Right ventricle myocardium inferior (tissue), 1 donor: ENCODE measurements at regions not wholly inside any gene's neighbourhood (a gene's known extent, or its start where the extent isn't known, plus 50 kb on each side); places are given as distances from the start of the nearest gene placed in this dataset.
A peak's percentile ranks its signal among the peaks of the same experiment; 100 is the strongest.
"Not testable (repeated sequence)": the region's sequence is repeated elsewhere in the genome, so short reads cannot be mapped to it uniquely, and the experiment has no call there.

Source experiments
- ATAC-seq: fragments of 200-7000 bp; cut with Tn5 transposase; one replicate; pipeline ENCODE4 v1.9.1; 2020; ENCODE audit warnings: mild to moderate bottlenecking, moderate library complexity
- DNase-seq: peaks from one replicate; pipeline ENCODE4 v3.0.0; 2021; ENCODE audit errors: missing footprints
- intact Hi-C: fragments of 100-400 bp; cut with DNase I; formaldehyde crosslinking; loops from one replicate; pipeline ENCODE4 v1.11.0; 2022
- donor health status: DM: no; HTN: yes; CAD: no; lungs with severe emphysema.

GRCh38 chr2:38486213-38487026, 109.3 kb upstream of the ATL2 start:
- ATAC-seq, result no peak
- intact Hi-C loops, result no loop called here
- DNase-seq, result no peak

GRCh38 chr2:38485734-38486133, 108.7 kb upstream of the ATL2 start:
- intact Hi-C loops, result no loop called here
- no peak for ATAC-seq
- no peak for DNase-seq

DNA sequence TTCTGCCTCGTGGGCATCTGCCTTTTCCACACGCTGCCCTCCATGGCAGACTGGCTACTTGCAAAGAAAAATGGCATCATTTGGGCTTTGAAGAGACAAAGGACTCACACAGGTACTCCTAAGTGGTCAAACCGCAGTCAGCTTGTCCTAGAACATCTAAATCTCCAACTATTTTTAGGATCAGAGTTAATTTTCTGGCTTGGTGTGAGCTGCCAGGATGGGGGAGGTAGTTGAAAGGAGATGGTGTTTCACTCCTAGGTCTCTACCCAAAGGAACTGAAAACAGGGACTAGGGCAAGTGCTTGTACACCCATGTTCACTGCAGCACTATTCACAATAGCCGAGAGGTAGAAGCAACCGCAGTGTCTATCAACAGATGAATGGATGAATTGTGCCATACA, 107.9 kb upstream of the ATL2 start:
- intact Hi-C loops, result no loop called here
- no peak for ATAC-seq

GRCh38 chr2:38483776-38484501, 106.9 kb upstream of the ATL2 start:
- intact Hi-C loops, result no loop called here
- DNase-seq, result no peak

More for the DNA sequence above, 107.9 kb upstream of the ATL2 start:
- no peak for DNase-seq

GRCh38 chr2:38482710-38483109, 105.6 kb upstream of the ATL2 start:
- intact Hi-C loops, ATAC-seq, DNase-seq: not testable (repeated sequence)

More at GRCh38 chr2:38483776-38484501, 106.9 kb upstream of the ATL2 start:
- no peak for ATAC-seq

DNA sequence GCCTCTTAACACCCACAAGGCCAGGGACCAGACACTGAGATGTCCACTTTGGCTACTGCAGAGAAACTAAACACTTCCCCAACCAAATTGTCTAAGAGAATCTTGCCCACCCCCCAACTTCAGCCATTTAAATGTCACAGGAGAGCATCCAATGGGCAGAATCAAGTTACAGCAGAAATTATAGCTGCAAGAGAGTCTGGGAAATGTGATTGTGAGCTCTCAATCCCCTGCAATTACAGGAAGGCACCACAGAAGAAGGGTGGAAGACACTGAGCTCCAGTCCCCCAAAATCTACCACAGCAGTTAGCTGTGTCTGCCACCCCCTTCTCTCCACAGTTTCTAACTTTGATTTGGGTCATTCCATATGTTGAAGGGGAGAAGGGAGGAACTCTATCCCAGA, 103.5 kb upstream of the ATL2 start:
- ATAC-seq (no peak), DNase-seq (no peak)
- intact Hi-C loops, result no loop called here

- DNase-seq (no peak), ATAC-seq (no peak)
- intact Hi-C loops, result no loop called here
Measured at GRCh38 chr2:38477006-38477405, 99.9 kb upstream of the ATL2 start.

GRCh38 chr2:38475567-38475881, 98.5 kb upstream of the ATL2 start:
- DNase-seq (no peak), ATAC-seq (no peak)
- intact Hi-C loops, result no loop called here

DNA sequence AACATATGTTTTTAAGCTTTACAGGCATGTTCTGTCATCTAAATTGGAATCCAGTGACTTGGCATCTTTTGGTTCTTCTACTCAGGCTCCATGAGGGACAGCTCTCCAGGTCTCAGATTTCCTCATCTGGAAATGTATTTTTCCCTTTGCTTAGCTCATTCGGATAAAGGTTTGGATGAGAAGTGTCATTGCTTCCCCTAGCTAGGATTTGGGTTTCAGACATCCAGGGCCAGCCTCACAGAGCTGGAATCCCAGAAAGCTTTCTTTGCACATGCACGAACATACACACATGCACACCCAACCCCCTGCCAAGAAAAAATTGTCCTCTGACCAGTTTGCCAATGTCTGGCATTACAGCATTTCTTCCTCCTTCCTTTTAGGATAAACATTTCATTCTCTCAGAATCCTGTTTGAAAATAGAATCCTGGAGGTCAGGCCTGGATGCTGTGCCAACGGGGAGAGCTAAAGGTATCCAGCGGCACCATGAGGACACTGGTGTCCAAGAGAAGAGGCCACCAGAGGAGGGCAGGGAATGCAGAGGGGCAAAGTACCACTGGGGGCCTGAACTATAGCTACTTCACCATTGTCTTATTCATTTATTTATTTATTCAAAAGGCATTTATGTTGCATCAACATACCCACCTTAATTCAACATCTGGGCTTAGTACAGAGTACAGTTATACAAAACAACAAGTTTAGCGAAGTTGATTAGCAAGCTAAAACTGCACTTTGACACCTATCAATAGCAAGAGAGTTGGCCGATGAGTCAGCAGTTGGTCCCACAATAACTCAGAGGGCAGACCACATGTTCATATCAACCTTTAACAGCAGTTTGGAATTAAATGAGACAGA, 97.9 kb upstream of the ATL2 start:
- DNase-seq (no peak), ATAC-seq (no peak)
- intact Hi-C loops, result no loop called here

DNA sequence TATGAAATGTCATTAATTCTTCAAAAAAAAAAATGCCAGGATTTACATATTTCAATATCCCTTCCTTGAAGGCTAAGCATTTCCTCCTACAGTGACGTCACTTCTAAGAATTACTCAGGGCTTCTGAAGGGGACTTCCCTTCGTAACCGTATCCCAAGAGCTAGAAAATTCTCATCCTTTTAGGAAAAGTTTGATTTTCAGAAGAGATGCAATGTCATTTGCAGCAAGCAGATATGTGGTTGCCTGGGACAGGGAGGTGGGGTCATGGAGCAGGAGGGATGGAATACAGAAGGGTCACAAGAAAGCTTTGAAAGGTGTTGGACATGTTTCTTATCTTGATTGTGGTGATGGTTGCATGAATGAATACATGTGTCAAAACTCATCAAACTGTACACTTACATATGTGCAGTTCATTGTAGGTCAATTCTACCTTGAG, 97.0 kb upstream of the ATL2 start:
- ATAC-seq (no peak), DNase-seq (no peak)
- intact Hi-C loops, result no loop called here

- intact Hi-C loops, result no loop called here
- ATAC-seq, result no peak
- no peak for DNase-seq
Measured at GRCh38 chr2:38473333-38474005, 96.4 kb upstream of the ATL2 start.

DNA sequence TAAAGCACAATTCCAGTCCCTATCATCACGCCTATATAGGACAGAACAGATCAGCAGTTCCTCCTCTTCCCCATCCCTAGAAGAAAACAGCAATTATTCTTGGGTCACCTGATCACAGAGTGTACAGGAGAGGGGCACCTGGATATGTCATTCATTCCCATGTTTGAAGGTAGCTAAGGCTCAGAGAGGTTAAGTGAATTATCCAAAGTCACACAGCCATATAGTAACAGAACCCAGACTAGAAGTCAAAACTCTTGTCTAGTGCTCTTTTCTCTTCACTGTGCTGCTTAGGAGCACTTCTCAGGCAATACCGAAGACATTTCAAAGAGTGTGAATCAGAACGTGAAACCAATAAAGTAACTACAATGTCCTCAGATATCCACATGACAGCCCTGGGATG, 93.0 kb upstream of the ATL2 start:
- ATAC-seq (no peak), DNase-seq (no peak)
- intact Hi-C loops, result no loop called here

DNA sequence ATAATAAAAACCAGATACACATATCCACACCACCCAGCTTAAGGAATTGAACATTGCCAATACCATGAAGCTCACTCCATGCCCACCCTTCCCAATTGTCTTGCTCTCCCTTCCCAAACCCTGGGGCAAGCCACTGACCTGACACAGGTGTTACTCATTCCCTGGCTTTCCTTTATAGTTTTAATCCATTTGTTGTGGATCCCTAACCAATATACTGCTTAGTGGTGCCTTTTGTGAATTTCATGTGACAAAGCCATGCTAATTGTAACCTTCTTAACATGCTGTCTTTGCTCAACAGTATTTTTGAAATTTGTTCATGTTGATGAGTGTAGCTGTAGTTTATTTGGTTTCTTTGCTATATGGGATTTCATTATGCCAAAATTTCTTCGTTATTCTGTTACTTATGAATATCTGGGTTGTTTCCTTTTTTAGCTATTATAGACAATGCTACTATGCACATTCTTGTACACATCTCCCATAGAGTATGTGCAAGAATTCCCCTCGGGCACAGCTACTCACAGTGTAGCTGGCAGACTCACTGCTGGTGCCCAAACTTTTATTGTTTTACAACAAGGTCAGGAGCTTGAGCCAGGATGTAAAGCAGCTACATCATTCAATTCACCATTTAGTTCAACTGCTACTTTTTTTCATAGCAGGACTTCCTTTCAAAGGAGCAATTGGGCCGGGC, 90.8 kb upstream of the ATL2 start:
- intact Hi-C loops, result loop anchor here (5.0 kb wide), 2 partner anchors 91 to 151 kb away; partner anchors contain the start of gene ATL2
- ATAC-seq, result no peak
- DNase-seq, result no peak

GRCh38 chr2:38466876-38467767, 90.0 kb upstream of the ATL2 start:
- no peak for DNase-seq
- intact Hi-C loops, result loop anchor here (5.0 kb wide), 2 partner anchors 90 to 150 kb away; partner anchors contain the start of gene ATL2
- ATAC-seq, result no peak

- ATAC-seq (no peak), DNase-seq (no peak)
- intact Hi-C loops, result loop anchor here (5.0 kb wide), 2 partner anchors 89 to 149 kb away; partner anchors contain the start of gene ATL2
Measured at GRCh38 chr2:38466409-38466808, 89.3 kb upstream of the ATL2 start.

DNA sequence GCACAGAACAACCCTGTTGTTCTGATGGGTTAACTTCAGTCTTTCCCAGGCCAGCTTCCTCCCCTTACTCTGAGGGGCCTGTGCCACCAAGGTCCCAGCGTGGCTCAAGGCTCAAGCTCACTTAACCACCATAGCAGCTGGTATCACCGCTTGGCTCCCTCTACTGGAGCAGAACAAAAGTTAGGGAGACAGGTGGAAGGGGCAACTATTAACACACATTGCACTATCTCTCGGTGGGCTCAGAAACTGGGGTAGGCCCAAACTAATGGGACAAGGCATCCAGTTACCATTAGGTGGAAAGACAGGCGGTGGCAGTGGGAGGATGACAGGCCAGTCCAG, 88.7 kb upstream of the ATL2 start:
- DNase-seq (no peak), ATAC-seq (peak; percentile 48)
- intact Hi-C loops, result loop anchor here (5.0 kb wide), 2 partner anchors 88 to 148 kb away; partner anchors contain the start of gene ATL2
